HepG2 (cell line): ENCODE measurements at regions not wholly inside any gene's neighbourhood (a gene's known extent, or its start where the extent isn't known, plus 50 kb on each side); places are given as distances from the start of the nearest gene placed in this dataset.

Experiments used
- CTCF ChIP-seq: sonication (generic); formaldehyde crosslinking; IDR thresholded peaks from 2 replicates; pipeline ENCODE4 v1.5.0; 2020; ENCODE audit warnings: mild to moderate bottlenecking, missing genetic modification reagents, moderate library complexity
- GTF2F1 ChIP-seq: fragments of 150-350 bp; IDR thresholded peaks from 2 replicates; pipeline ENCODE4 v1.6.1; 2014; ENCODE audit warnings: low read length
- HNF4A ChIP-seq: sonication (generic); formaldehyde crosslinking; IDR thresholded peaks from 2 replicates; pipeline ENCODE4 v1.4.0; 2020; ENCODE audit warnings: missing genetic modification reagents
- KDM4B ChIP-seq: sonication (generic); formaldehyde crosslinking; IDR thresholded peaks from 2 replicates; pipeline ENCODE4 v1.4.0; 2020; ENCODE audit warnings: missing genetic modification reagents
- MTERF4 ChIP-seq: sonication (generic); formaldehyde crosslinking; IDR thresholded peaks from 2 replicates; pipeline ENCODE4 v1.8.0; 2023; ENCODE audit warnings: mild to moderate bottlenecking, missing genetic modification reagents
- PHF20 ChIP-seq: sonication (generic); formaldehyde crosslinking; IDR thresholded peaks from 2 replicates; pipeline ENCODE4 v1.5.0; 2020; ENCODE audit warnings: mild to moderate bottlenecking, missing genetic modification reagents
- THAP7 ChIP-seq: sonication (generic); formaldehyde crosslinking; IDR thresholded peaks from 2 replicates; pipeline ENCODE4 v1.8.1; 2023; ENCODE audit warnings: mild to moderate bottlenecking, missing genetic modification reagents
- ZBTB43 ChIP-seq: sonication (generic); formaldehyde crosslinking; conservative IDR thresholded peaks from 2 replicates; pipeline ENCODE4 v1.4.0; 2020; ENCODE audit warnings: missing genetic modification reagents
- ZBTB49 ChIP-seq: sonication (generic); formaldehyde crosslinking; IDR thresholded peaks from 2 replicates; pipeline ENCODE4 v1.4.0; 2020; ENCODE audit warnings: missing genetic modification reagents, borderline replicate concordance
- ZNF274 ChIP-seq: sonication (generic); formaldehyde crosslinking; IDR thresholded peaks from 2 replicates; pipeline ENCODE4 v1.5.1; 2020; ENCODE audit warnings: mild to moderate bottlenecking, missing genetic modification reagents
- ZNF629 ChIP-seq: sonication (generic); formaldehyde crosslinking; conservative IDR thresholded peaks from 2 replicates; pipeline ENCODE4 v1.5.0; 2020; ENCODE audit warnings: missing genetic modification reagents
- ZNF652 ChIP-seq: IDR thresholded peaks from 2 replicates; pipeline ENCODE4 v1.6.1; 2016; ENCODE audit warnings: low read depth, borderline replicate concordance
- ZNF839 ChIP-seq: sonication (generic); formaldehyde crosslinking; IDR thresholded peaks from 2 replicates; pipeline ENCODE4 v1.4.0; 2020; ENCODE audit warnings: missing genetic modification reagents, mild to moderate bottlenecking, borderline replicate concordance

- TF ChIP-seq ZNF652 (CRISPR knock-in tag) (no peak), ZBTB43 (CRISPR knock-in tag) (no peak), HNF4A (CRISPR knock-in tag) (no peak), ZNF839 (CRISPR knock-in tag) (no peak), PHF20 (CRISPR knock-in tag) (no peak), ZNF629 (CRISPR knock-in tag) (no peak), ZNF274 (no peak), GTF2F1 (no peak), CTCF (no peak), THAP7 (no peak), ZBTB49 (CRISPR knock-in tag) (no peak), KDM4B (CRISPR knock-in tag) (no peak), MTERF4 (no peak)
These were observed 216.4 kb upstream of the FOXF1 start for GRCh38 chr16:86293906-86294305.
